CD4-positive, CD25-positive, alpha-beta regulatory T cell (primary cell): ENCODE measurements at regions not wholly inside any gene's neighbourhood (a gene's known extent, or its start where the extent isn't known, plus 50 kb on each side); places are given as distances from the start of the nearest gene placed in this dataset.
A peak's percentile ranks its signal among the peaks of the same experiment; 100 is the strongest.
"Not testable (repeated sequence)": the region's sequence is repeated elsewhere in the genome, so short reads cannot be mapped to it uniquely, and the experiment has no call there.

Experiments used
- ATAC-seq, 2 donors: fragments of 150-1000 bp; cut with Tn5 transposase; one replicate each; pipeline ENCODE4 v1.10.0; 2021; ENCODE audit warnings: low read depth in 2 of 2, moderate number of reproducible peaks in 2 of 2, moderate library complexity in 1 of 2
- DNase-seq, 3 donors: peaks; one replicate each; pipeline versions ENCODE4 v3.0.0 to v3.0.0-alpha.2; 2012 to 2022; ENCODE audit warnings: mixed read lengths in 1 of 3
- H3K27ac ChIP-seq: one replicate; pipeline ENCODE4 v1.7.0; 2013; ENCODE audit warnings: mild to moderate bottlenecking, low read length; ENCODE audit not compliant: insufficient read depth, poor library complexity, severe bottlenecking
- H3K27me3 ChIP-seq: one replicate; pipeline ENCODE4 v1.7.0; 2013; ENCODE audit warnings: low read length; ENCODE audit not compliant: control insufficient read depth, insufficient read depth
- H3K36me3 ChIP-seq: one replicate; pipeline ENCODE4 v1.7.0; 2013; ENCODE audit warnings: mild to moderate bottlenecking, low read length, moderate library complexity; ENCODE audit not compliant: control insufficient read depth, insufficient read depth
- H3K4me1 ChIP-seq: 2 replicates; pipeline ENCODE4 v1.7.0; 2013; ENCODE audit warnings: mild to moderate bottlenecking, low read length; ENCODE audit not compliant: insufficient read depth, control insufficient read depth, poor library complexity, severe bottlenecking
- H3K4me3 ChIP-seq: one replicate; pipeline ENCODE4 v1.7.0; 2013; ENCODE audit warnings: low read depth, mild to moderate bottlenecking, low read length, moderate library complexity
- H3K9me3 ChIP-seq, 2 experiments: 1 replicate in 1 of 2; 2 replicates in 1 of 2; pipeline ENCODE4 v1.7.0; 2013; ENCODE audit warnings: low read length in 2 of 2, mild to moderate bottlenecking in 1 of 2, moderate library complexity in 1 of 2; ENCODE audit not compliant: control insufficient read depth in 2 of 2
- H3K27ac Mint-ChIP-seq, 3 donors: one replicate each; pipeline ENCODE4 v1.8.0; 2020 to 2022; ENCODE audit warnings: mild to moderate bottlenecking in 3 of 3, mixed read lengths in 3 of 3, moderate library complexity in 2 of 3
- H3K27me3 Mint-ChIP-seq: one replicate; pipeline ENCODE4 v1.8.0; 2022; ENCODE audit warnings: mild to moderate bottlenecking, mixed read lengths
- H3K36me3 Mint-ChIP-seq: one replicate; pipeline ENCODE4 v1.8.0; 2020; ENCODE audit warnings: mixed read lengths
- H3K4me1 Mint-ChIP-seq, 4 donors: one replicate each; pipeline ENCODE4 v1.8.0; 2020 to 2022; ENCODE audit warnings: mixed read lengths in 4 of 4, mild to moderate bottlenecking in 1 of 4
- H3K4me3 Mint-ChIP-seq, 4 donors: one replicate each; pipeline ENCODE4 v1.8.0; 2020 to 2022; ENCODE audit warnings: mild to moderate bottlenecking in 4 of 4, mixed read lengths in 4 of 4, moderate library complexity in 3 of 4
- H3K9me3 Mint-ChIP-seq, 7 donors: one replicate each; pipeline ENCODE4 v1.8.0; 2020 to 2022; ENCODE audit warnings: mixed read lengths in 7 of 7, mild to moderate bottlenecking in 3 of 7, moderate library complexity in 2 of 7

DNA sequence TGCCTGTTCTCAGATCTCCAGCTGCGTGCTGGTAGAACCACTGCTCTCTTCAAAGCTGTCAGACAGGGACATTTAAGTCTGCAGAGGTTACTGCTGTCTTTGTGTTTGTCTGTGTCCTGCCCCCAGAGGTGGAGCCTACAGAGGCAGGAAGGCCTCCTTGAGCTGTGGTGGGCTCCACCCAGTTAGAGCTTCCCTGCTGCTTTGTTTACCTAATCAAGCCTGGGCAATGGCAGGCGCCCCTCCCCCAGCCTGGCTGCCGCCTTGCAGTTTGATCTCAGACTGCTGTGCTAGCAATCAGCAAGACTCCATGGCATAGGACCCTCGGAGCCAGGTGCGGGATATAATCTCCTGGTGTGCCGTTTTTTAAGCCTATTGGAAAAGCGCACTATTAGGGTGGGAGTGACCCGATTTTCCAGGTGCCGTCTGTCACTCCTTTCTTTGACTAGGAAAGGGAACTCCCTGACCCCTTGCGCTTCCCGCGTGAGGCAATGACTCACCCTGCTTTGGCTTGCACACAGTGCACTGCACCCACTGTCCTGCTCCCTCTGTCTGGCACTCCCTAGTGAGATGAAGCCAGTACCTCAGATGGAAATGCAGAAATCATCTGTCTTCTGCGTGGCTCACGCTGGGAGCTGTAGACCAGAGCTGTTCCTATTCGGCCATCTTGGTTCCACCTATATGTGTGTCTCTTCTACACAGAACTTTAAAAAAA, 355.1 kb downstream of the SUCLG1 start:
- DNase-seq, H3K4me3 ChIP-seq, H3K36me3 Mint-ChIP-seq, H3K4me1 ChIP-seq, ATAC-seq, H3K9me3 ChIP-seq, H3K27ac ChIP-seq, H3K36me3 ChIP-seq, H3K4me1 Mint-ChIP-seq, H3K27me3 ChIP-seq, H3K4me3 Mint-ChIP-seq, H3K27ac Mint-ChIP-seq, H3K27me3 Mint-ChIP-seq: not testable (repeated sequence)
- H3K9me3 Mint-ChIP-seq, result peaks cover 0 to 13% (median 3%) of the 10 kb centered on the region in 7 donors

DNA sequence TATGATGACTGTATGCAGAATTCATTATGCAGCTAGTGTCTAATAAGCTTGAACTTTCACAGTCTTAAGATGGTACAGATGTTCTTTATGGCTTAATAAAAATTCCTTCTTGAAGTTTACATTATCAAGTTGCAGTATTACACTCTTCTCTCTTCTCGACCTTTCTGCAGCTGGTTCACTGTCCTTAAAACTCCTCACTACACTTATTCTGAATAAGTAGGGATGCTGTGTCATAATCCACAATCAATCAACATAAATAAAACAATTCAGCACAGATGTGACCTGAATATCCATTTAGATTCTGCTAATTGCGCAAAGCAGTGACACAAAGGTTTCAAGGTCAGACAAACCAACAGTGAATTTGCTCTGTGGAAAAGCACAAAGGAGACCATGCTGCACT, 356.8 kb downstream of the SUCLG1 start:
- H3K4me1 ChIP-seq, result no peaks in the 10 kb centered on the region
- H3K9me3 Mint-ChIP-seq, result peaks cover 0 to 11% (median 4%) of the 10 kb centered on the region in 7 donors
- no peak overlapping the region for H3K4me3 ChIP-seq
- no peak overlapping the region for H3K27ac Mint-ChIP-seq
- no peak for ATAC-seq
- no peak overlapping the region for H3K27ac ChIP-seq
- no peaks in the 10 kb centered on the region for H3K36me3 ChIP-seq
- H3K27me3 Mint-ChIP-seq, result peaks cover 8% of the 10 kb centered on the region
- DNase-seq, result no peak
- no peak overlapping the region for H3K4me3 Mint-ChIP-seq
- no peaks in the 10 kb centered on the region for H3K9me3 ChIP-seq
- no peaks in the 10 kb centered on the region for H3K36me3 Mint-ChIP-seq
- H3K4me1 Mint-ChIP-seq, result no peaks in the 10 kb centered on the region
- no peaks in the 10 kb centered on the region for H3K27me3 ChIP-seq

DNA sequence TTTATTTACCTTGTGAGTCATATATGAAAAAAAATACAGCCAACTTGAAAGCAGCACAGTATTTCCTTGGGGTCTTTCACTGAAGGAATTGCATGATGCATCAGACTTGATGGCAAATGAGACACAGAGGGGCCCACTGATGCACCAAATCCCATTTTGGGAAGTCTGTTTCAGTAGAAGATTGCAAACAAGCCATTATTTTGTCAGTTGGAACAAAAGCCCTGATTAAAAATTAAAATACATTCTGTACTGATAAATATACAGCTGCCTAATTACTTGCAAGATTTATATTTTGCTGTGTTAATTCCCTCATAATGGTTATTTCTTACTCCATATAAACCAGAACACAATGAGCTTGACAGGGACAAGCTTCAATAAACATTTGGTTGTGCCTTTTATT, 370.4 kb downstream of the SUCLG1 start:
- no peak overlapping the region for H3K4me3 Mint-ChIP-seq
- DNase-seq (no peak), ATAC-seq (no peak)
- no peaks in the 10 kb centered on the region for H3K4me1 ChIP-seq
- H3K9me3 Mint-ChIP-seq, result peaks cover 0 to 8% (median 3%) of the 10 kb centered on the region in 7 donors
- H3K27ac Mint-ChIP-seq, result no peak overlapping the region
- H3K36me3 ChIP-seq, result no peaks in the 10 kb centered on the region
- no peak overlapping the region for H3K4me3 ChIP-seq
- H3K27me3 Mint-ChIP-seq, result peaks cover 6% of the 10 kb centered on the region
- no peak overlapping the region for H3K27ac ChIP-seq
- no peaks in the 10 kb centered on the region for H3K36me3 Mint-ChIP-seq
- H3K9me3 ChIP-seq, result no peaks in the 10 kb centered on the region
- no peaks in the 10 kb centered on the region for H3K4me1 Mint-ChIP-seq
- H3K27me3 ChIP-seq, result peaks cover 4% of the 10 kb centered on the region

DNA sequence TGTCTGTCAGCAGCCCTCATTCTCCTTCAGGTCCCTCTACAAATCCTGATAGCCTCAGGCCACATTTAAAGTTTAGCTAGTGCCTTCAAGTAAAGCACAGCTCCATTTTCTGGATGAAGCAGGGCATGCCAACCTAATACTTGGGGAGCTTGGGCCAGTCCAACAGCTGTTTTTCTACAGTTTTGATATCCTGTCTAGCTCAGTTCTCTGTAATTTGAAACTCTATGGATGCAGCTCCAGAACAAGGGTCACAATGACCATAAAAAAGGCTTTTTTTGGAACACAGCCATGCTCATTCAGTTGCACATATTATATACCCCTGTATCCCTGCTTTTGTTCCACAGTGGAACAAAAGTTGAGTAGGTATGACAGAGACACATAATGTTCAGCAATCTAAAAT, 373.5 kb downstream of the SUCLG1 start:
- Histone ChIP-seq H3K4me1 (no peaks in the 10 kb centered on the region), H3K27me3 (peaks cover 2% of the 10 kb centered on the region), H3K9me3 (no peaks in the 10 kb centered on the region), H3K36me3 (no peaks in the 10 kb centered on the region), H3K4me3 (no peak overlapping the region), H3K27ac (no peak overlapping the region)
- no peak for ATAC-seq
- Mint-ChIP-seq H3K27ac (no peak overlapping the region), H3K4me1 (no peaks in the 10 kb centered on the region), H3K27me3 (peaks cover 9% of the 10 kb centered on the region), H3K9me3 (peaks cover 0 to 2% (median 0%) of the 10 kb centered on the region in 7 donors), H3K4me3 (no peak overlapping the region), H3K36me3 (no peaks in the 10 kb centered on the region)
- no peak for DNase-seq

DNA sequence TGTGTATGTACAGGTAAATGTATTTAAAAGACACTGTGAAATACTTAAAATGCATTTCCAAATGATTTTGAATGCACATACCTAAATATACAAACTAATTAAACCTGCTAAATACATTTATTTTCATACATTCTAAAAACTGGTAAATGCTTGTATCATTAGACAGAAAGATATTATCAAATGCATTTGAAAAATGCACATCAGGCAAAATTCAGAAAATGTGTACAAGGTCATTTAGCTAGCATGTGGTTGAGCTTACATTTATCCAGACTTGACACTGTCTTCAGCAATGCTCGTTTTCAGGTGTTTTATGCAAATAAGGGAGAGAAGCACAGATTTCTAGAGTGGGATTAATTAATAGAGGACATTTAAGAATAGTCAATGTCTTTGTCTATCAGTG, 374.2 kb downstream of the SUCLG1 start:
- Mint-ChIP-seq H3K27me3 (peaks cover 9% of the 10 kb centered on the region), H3K27ac (peak overlapping the region in 1 of 3 donors; percentile 10), H3K4me3 (no peak overlapping the region), H3K9me3 (peaks cover 0 to 2% (median 0%) of the 10 kb centered on the region in 7 donors), H3K36me3 (no peaks in the 10 kb centered on the region), H3K4me1 (no peaks in the 10 kb centered on the region)
- H3K4me1 ChIP-seq, result no peaks in the 10 kb centered on the region
- H3K27me3 ChIP-seq, result peaks cover 2% of the 10 kb centered on the region
- H3K9me3 ChIP-seq, result no peaks in the 10 kb centered on the region
- ATAC-seq, result no peak
- H3K36me3 ChIP-seq, result no peaks in the 10 kb centered on the region
- DNase-seq, result no peak
- H3K27ac ChIP-seq, result no peak overlapping the region
- no peak overlapping the region for H3K4me3 ChIP-seq

DNA sequence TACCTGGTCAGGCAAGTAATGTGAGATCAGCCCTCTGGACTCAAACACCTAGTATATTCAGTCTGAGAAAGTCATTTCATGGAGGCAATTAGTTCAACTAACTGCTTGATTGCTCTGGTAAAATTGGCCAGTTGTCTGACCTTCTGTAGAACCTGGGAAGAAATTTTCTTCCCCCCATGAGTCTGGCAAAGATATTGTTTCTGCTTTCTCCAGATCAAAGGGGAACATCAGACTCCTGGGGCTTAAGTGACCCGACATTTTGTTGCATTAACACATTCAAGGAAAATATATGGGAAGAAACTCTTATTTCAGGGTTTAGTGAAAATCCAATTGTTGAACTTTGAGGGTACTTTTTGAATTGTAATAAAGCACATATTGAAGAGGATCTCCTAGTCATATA, 375.1 kb downstream of the SUCLG1 start:
- Histone ChIP-seq H3K27me3 (peaks cover 2% of the 10 kb centered on the region), H3K27ac (no peak overlapping the region), H3K4me3 (no peak overlapping the region), H3K36me3 (no peaks in the 10 kb centered on the region), H3K4me1 (no peaks in the 10 kb centered on the region), H3K9me3 (no peaks in the 10 kb centered on the region)
- H3K4me1 Mint-ChIP-seq, result no peaks in the 10 kb centered on the region
- H3K27ac Mint-ChIP-seq, result no peak overlapping the region
- H3K9me3 Mint-ChIP-seq, result peaks cover 0 to 2% (median 0%) of the 10 kb centered on the region in 7 donors
- no peak for ATAC-seq
- H3K4me3 Mint-ChIP-seq, result no peak overlapping the region
- H3K36me3 Mint-ChIP-seq, result no peaks in the 10 kb centered on the region
- H3K27me3 Mint-ChIP-seq, result peaks cover 9% of the 10 kb centered on the region
- DNase-seq, result no peak

DNA sequence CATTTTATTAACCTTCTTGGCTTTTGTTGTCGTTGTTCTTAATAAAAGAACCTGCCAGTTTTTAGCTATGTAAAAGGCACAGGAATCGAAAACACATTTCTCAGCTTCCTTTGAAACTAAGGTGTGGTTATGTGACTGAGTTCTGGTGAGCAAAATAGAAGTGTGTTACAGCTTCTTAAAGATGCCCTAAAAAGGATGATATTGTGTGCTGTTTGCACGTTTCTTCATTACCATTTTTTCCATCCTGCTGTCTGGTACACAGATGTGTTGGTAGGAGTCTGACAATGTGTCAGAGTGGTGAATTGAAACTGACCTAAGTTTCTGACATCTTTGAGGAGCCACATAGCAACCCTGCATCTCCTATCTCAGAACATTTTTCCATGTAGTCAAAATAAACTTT, 380.6 kb downstream of the SUCLG1 start:
- H3K9me3 Mint-ChIP-seq, result peaks cover 0 to 3% (median 0%) of the 10 kb centered on the region in 7 donors

DNA sequence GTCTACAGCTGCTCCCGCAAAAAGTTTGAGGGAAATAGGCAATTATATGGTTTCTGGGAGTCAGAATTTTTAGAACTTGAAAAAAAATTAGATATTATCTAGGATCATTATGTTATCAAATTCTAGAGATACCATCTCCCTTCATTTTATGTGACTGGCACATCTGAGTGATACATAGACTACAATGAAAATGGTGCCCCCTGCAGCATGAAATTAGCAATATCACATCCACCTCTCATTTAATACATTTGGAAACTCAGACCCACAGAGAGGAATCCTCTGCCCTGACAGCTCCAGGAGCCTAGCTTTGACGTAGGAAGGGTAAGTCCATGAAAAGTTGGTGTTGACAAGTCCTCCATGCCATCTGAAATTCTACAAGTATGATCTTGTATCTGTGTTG, 381.6 kb downstream of the SUCLG1 start:
- peak in 1 of 3 donors; percentile 13 for DNase-seq
- Mint-ChIP-seq H3K27ac (no peak overlapping the region), H3K36me3 (no peaks in the 10 kb centered on the region), H3K4me1 (no peaks in the 10 kb centered on the region), H3K9me3 (peaks cover 0 to 3% (median 0%) of the 10 kb centered on the region in 7 donors), H3K27me3 (peaks cover 2% of the 10 kb centered on the region), H3K4me3 (no peak overlapping the region)
- H3K4me1 ChIP-seq, result no peaks in the 10 kb centered on the region
- H3K36me3 ChIP-seq, result no peaks in the 10 kb centered on the region
- no peak for ATAC-seq
- H3K9me3 ChIP-seq, result no peaks in the 10 kb centered on the region
- no peaks in the 10 kb centered on the region for H3K27me3 ChIP-seq
- no peak overlapping the region for H3K27ac ChIP-seq
- H3K4me3 ChIP-seq, result no peak overlapping the region

More for the DNA sequence above, 380.6 kb downstream of the SUCLG1 start:
- Mint-ChIP-seq H3K4me1 (no peaks in the 10 kb centered on the region), H3K27ac (no peak overlapping the region), H3K27me3 (peaks cover 1% of the 10 kb centered on the region), H3K36me3 (no peaks in the 10 kb centered on the region), H3K4me3 (no peak overlapping the region)
- Histone ChIP-seq H3K4me1 (no peaks in the 10 kb centered on the region), H3K36me3 (no peaks in the 10 kb centered on the region), H3K27me3 (no peaks in the 10 kb centered on the region), H3K9me3 (no peaks in the 10 kb centered on the region), H3K27ac (no peak overlapping the region), H3K4me3 (no peak overlapping the region)
- ATAC-seq (no peak), DNase-seq (peak in 1 of 3 donors; percentile 1)
